Activated CD4-positive, alpha-beta T cell treated with anti-CD3 and anti-CD28 coated beads for 4 hours (primary cell): ENCODE measurements at regions not wholly inside any gene's neighbourhood (a gene's known extent, or its start where the extent isn't known, plus 50 kb on each side); places are given as distances from the start of the nearest gene placed in this dataset.

Experiments used
- DNase-seq, 2 donors: peaks; one replicate each; pipeline ENCODE4 v3.0.0-alpha.2; 2020

- DNase-seq = no peak
These were observed 304.8 kb downstream of the TRIB2 start for GRCh38 chr2:13021470-13021957.

- no peak for DNase-seq
These were observed 313.9 kb downstream of the TRIB2 start for GRCh38 chr2:13030606-13031005.

- DNase-seq = no peak
These were observed 318.1 kb downstream of the TRIB2 start for GRCh38 chr2:13034861-13035260.

- DNase-seq = no peak
These were observed 319.1 kb downstream of the TRIB2 start for GRCh38 chr2:13035866-13036265.

GRCh38 chr2:13040043-13040442 is 323.3 kb downstream of the TRIB2 start:
- DNase-seq = no peak

- no peak for DNase-seq
These were observed 329.9 kb downstream of the TRIB2 start for GRCh38 chr2:13046557-13047165.

GRCh38 chr2:13050764-13051163 is 334.0 kb downstream of the TRIB2 start:
- DNase-seq = no peak

GRCh38 chr2:13052547-13052946 is 335.8 kb downstream of the TRIB2 start:
- DNase-seq = no peak

- DNase-seq = no peak
These were observed 339.6 kb downstream of the TRIB2 start for GRCh38 chr2:13056259-13056843.

- no peak for DNase-seq
These were observed 340.9 kb downstream of the TRIB2 start for GRCh38 chr2:13057671-13058070.

- DNase-seq = no peak
These were observed 349.9 kb downstream of the TRIB2 start for GRCh38 chr2:13066676-13067075.

GRCh38 chr2:13067508-13067907 is 350.8 kb downstream of the TRIB2 start:
- DNase-seq = no peak

GRCh38 chr2:13089971-13090370 is 373.2 kb downstream of the TRIB2 start:
- no peak for DNase-seq

- no peak for DNase-seq
These were observed 374.7 kb downstream of the TRIB2 start for GRCh38 chr2:13091455-13091854.

GRCh38 chr2:13091861-13092378 is 375.2 kb downstream of the TRIB2 start:
- no peak for DNase-seq

GRCh38 chr2:13093416-13093991 is 376.8 kb downstream of the TRIB2 start:
- DNase-seq = no peak

GRCh38 chr2:13102397-13103063 is 385.8 kb downstream of the TRIB2 start:
- no peak for DNase-seq

- no peak for DNase-seq
These were observed 386.4 kb downstream of the TRIB2 start for GRCh38 chr2:13103151-13103550.

GRCh38 chr2:13103778-13104493 is 387.2 kb downstream of the TRIB2 start:
- no peak for DNase-seq

- DNase-seq = no peak
These were observed 388.0 kb downstream of the TRIB2 start for GRCh38 chr2:13104723-13105122.

- no peak for DNase-seq
These were observed 389.6 kb downstream of the TRIB2 start for GRCh38 chr2:13106302-13106701.

GRCh38 chr2:13109516-13109915 is 392.8 kb downstream of the TRIB2 start:
- DNase-seq = no peak

- no peak for DNase-seq
These were observed 394.1 kb downstream of the TRIB2 start for GRCh38 chr2:13110825-13111224.
